ENCODE measurements at regions not wholly inside any gene's neighbourhood (a gene's known extent, or its start where the extent isn't known, plus 50 kb on each side); places are given as distances from the start of the nearest gene placed in this dataset.

DNA sequence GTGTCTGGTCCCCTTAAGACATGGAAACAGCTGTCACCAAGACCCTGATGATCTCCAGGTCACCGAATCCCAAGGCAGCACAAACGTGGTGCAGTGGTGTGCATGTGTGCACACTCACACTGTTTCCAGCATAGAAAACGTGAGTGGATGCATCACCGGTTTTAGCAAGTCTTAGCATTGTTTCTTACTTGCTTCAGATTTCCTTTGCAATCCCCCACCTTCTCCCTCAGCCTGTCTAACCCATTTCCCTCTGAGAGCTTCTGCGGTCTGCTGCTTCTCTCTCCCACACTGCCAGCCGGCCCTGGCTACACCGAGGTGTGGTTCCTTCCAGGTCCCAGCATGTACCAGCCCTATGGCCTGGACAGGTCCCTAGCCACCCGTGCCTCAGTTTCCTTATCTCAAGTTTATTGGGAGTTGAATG, 343.4 kb upstream of the HS6ST1 start:
- no peaks in the 10 kb centered on the region for H3K9me3 ChIP-seq
- no peaks in the 10 kb centered on the region for H3K27me3 ChIP-seq
- DNase-seq (peak in 1 of 6 donors; percentile 49), FAIRE-seq (no peak), ATAC-seq (no peak)
- H3K27ac ChIP-seq: no peak overlapping the region
- WGBS, 2 donors: 56 to 57% methylated on average over 8 of the region's 8 CpGs
- H3K4me3 ChIP-seq: no peak overlapping the region
- intact Hi-C loops (cut with DNase I): no loop called here
- no peaks in the 10 kb centered on the region for H3K4me1 ChIP-seq
- TF ChIP-seq CTCF (IDR thresholded peaks at IDR 0.05): no peak
- H3K36me3 ChIP-seq: no peaks in the 10 kb centered on the region

- H3K36me3 ChIP-seq: no peaks in the 10 kb centered on the region
- WGBS, 2 donors: 85 to 93% methylated on average over 12 of the region's 12 CpGs
- FAIRE-seq: no peak
- H3K4me1 ChIP-seq: no peaks in the 10 kb centered on the region
- no peak for DNase-seq
- H3K27me3 ChIP-seq: no peaks in the 10 kb centered on the region
- ATAC-seq: no peak
- H3K27ac ChIP-seq: no peak overlapping the region
- no peak overlapping the region for H3K4me3 ChIP-seq
- TF ChIP-seq CTCF (IDR thresholded peaks at IDR 0.05): no peak
- intact Hi-C loops (cut with DNase I): no loop called here
- no peaks in the 10 kb centered on the region for H3K9me3 ChIP-seq
These were observed 344.8 kb upstream of the HS6ST1 start for GRCh38 chr2:128663371-128664050.

- FAIRE-seq: no peak
- WGBS, 2 donors: 78 to 86% methylated on average over 4 of the region's 4 CpGs
- no peaks in the 10 kb centered on the region for H3K9me3 ChIP-seq
- no peaks in the 10 kb centered on the region for H3K4me1 ChIP-seq
- no peaks in the 10 kb centered on the region for H3K36me3 ChIP-seq
- DNase-seq: no peak
- no peak overlapping the region for H3K4me3 ChIP-seq
- no peak overlapping the region for H3K27ac ChIP-seq
- no peaks in the 10 kb centered on the region for H3K27me3 ChIP-seq
- no peak for ATAC-seq
- no peak for TF ChIP-seq CTCF (IDR thresholded peaks at IDR 0.05)
- intact Hi-C loops (cut with DNase I): no loop called here
These were observed 345.9 kb upstream of the HS6ST1 start for GRCh38 chr2:128664499-128664971.

- FAIRE-seq (no peak), ATAC-seq (no peak), DNase-seq (no peak)
- Histone ChIP-seq H3K27ac (no peak overlapping the region), H3K4me1 (no peaks in the 10 kb centered on the region), H3K27me3 (no peaks in the 10 kb centered on the region), H3K36me3 (no peaks in the 10 kb centered on the region), H3K9me3 (no peaks in the 10 kb centered on the region), H3K4me3 (no peak overlapping the region)
- no peak for TF ChIP-seq CTCF (IDR thresholded peaks at IDR 0.05)
- 91 to 92% methylated on average over 4 of the region's 4 CpGs for WGBS, 2 donors
- intact Hi-C loops (cut with DNase I): no loop called here
These were observed 346.4 kb upstream of the HS6ST1 start for GRCh38 chr2:128665113-128665512.

DNA sequence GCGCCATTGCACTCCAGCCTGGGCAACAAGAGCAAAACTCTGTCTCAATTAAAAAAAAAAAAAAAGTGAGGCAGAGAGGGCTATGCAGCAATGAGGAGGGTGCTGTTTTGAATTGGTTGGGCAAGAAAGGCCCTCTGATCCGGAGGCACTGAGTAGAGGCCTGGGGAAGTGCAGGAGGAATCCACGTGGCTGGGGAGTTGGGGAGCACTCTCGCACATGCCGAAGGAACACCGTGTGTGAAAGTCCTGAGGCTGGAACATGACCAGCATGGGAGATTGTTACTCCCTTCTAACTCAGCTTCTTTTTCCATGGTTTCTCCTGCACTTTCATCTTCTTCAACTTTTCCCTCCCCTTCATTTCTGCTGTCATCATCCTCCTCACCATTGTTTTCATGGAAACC, 347.9 kb upstream of the HS6ST1 start:
- intact Hi-C loops (cut with DNase I): no loop called here
- H3K27me3 ChIP-seq: no peaks in the 10 kb centered on the region
- no peak overlapping the region for H3K27ac ChIP-seq
- no peaks in the 10 kb centered on the region for H3K9me3 ChIP-seq
- H3K36me3 ChIP-seq: no peaks in the 10 kb centered on the region
- WGBS, 2 donors: 83 to 89% methylated on average over 6 of the region's 6 CpGs
- H3K4me3 ChIP-seq: no peak overlapping the region
- ATAC-seq (no peak), DNase-seq (no peak), FAIRE-seq (no peak)
- H3K4me1 ChIP-seq: no peaks in the 10 kb centered on the region
- no peak for TF ChIP-seq CTCF (IDR thresholded peaks at IDR 0.05)

Measured in pancreas (tissue), 10 donors.